Activated CD4-positive, alpha-beta T cell treated with anti-CD3 and anti-CD28 coated beads, Interleukin-2, amount 10 ng/mL, durations not matched to agents 24 days and 14 days (primary cell): ENCODE measurements at regions not wholly inside any gene's neighbourhood (a gene's known extent, or its start where the extent isn't known, plus 50 kb on each side); places are given as distances from the start of the nearest gene placed in this dataset.
"Not testable (repeated sequence)": the region's sequence is repeated elsewhere in the genome, so short reads cannot be mapped to it uniquely, and the experiment has no call there.

Experiments used
- DNase-seq: peaks from one replicate; pipeline ENCODE4 v3.0.0; 2022
- H3K27ac Mint-ChIP-seq: one replicate; pipeline ENCODE4 v1.8.0; 2022; ENCODE audit warnings: mild to moderate bottlenecking, mixed read lengths
- H3K27me3 Mint-ChIP-seq: one replicate; pipeline ENCODE4 v1.8.0; 2022; ENCODE audit warnings: mixed read lengths
- H3K36me3 Mint-ChIP-seq: one replicate; pipeline ENCODE4 v1.8.0; 2022; ENCODE audit warnings: low read depth, mild to moderate bottlenecking, mixed read lengths
- H3K4me1 Mint-ChIP-seq: one replicate; pipeline ENCODE4 v1.8.0; 2021; ENCODE audit warnings: mixed read lengths
- H3K4me3 Mint-ChIP-seq: one replicate; pipeline ENCODE4 v1.8.0; 2022; ENCODE audit warnings: mild to moderate bottlenecking, moderate library complexity, mixed read lengths
- H3K9me3 Mint-ChIP-seq: one replicate; pipeline ENCODE4 v1.8.0; 2021; ENCODE audit warnings: mixed read lengths
- intact Hi-C: fragments of 100-400 bp; cut with micrococcal nuclease; formaldehyde crosslinking; loops from one replicate; pipeline ENCODE4 v1.15.1; 2023

- no peaks in the 10 kb centered on the region for H3K9me3 Mint-ChIP-seq
- H3K36me3 Mint-ChIP-seq, result no peaks in the 10 kb centered on the region
- intact Hi-C loops, result no loop called here
- no peak for DNase-seq
- H3K27me3 Mint-ChIP-seq, result peaks cover 4% of the 10 kb centered on the region
- no peaks in the 10 kb centered on the region for H3K4me1 Mint-ChIP-seq
- H3K4me3 Mint-ChIP-seq, result no peak overlapping the region
- H3K27ac Mint-ChIP-seq, result no peak overlapping the region
Observed at GRCh38 chr4:1559896-1560650, 124.0 kb downstream of the FAM53A start.

DNA sequence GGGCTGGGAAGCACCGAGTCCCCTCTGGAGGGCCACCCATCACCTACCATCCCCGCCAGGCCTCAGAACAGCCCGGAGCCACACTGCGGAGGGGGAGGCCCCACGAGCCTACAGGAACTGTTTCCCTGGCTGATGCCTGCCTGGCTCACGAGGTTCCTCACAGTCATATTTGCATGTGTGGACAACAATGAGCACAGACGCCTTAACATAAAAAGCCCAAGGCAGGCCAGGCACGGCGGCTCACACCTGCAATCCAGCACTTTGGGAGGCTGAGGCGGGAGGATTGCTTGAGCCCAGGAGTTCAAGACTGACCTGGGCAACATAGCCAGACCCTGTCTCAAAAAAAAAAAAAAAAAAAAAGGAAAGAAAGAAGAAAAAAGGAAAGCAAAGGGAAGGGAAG is 125.9 kb downstream of the FAM53A start:
- no peaks in the 10 kb centered on the region for H3K4me1 Mint-ChIP-seq
- DNase-seq, result no peak
- H3K9me3 Mint-ChIP-seq, result no peaks in the 10 kb centered on the region
- H3K4me3 Mint-ChIP-seq, result no peak overlapping the region
- H3K27me3 Mint-ChIP-seq, result peaks cover 4% of the 10 kb centered on the region
- intact Hi-C loops, result no loop called here
- H3K36me3 Mint-ChIP-seq, result no peaks in the 10 kb centered on the region
- no peak overlapping the region for H3K27ac Mint-ChIP-seq

DNA sequence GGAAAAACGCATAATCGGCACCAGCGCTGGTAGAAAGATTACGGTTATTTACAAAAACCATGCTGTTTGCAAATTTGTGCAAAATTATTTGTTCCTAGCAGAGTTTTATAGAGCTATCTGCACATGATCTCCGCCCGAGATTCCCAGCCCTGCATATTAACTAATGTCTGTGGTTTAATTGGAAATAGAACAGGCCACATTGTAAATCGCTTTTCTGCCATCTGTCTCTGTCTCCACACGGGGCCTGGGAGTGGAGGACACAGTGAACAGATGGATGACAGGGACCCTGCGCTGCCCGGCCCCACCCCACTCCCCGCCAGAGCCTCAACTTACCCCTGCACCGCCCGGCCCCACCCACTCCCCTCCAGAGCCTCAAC is 126.9 kb downstream of the FAM53A start:
- H3K36me3 Mint-ChIP-seq, result no peaks in the 10 kb centered on the region
- H3K4me3 Mint-ChIP-seq, result no peak overlapping the region
- H3K27ac Mint-ChIP-seq, result no peak overlapping the region
- H3K9me3 Mint-ChIP-seq, result no peaks in the 10 kb centered on the region
- intact Hi-C loops, result no loop called here
- H3K27me3 Mint-ChIP-seq, result peaks cover 4% of the 10 kb centered on the region
- no peaks in the 10 kb centered on the region for H3K4me1 Mint-ChIP-seq
- DNase-seq, result no peak

GRCh38 chr4:1556541-1557220 is 127.4 kb downstream of the FAM53A start:
- Mint-ChIP-seq H3K4me3 (no peak overlapping the region), H3K27me3 (peaks cover 4% of the 10 kb centered on the region), H3K9me3 (no peaks in the 10 kb centered on the region), H3K4me1 (no peaks in the 10 kb centered on the region), H3K27ac (no peak overlapping the region), H3K36me3 (no peaks in the 10 kb centered on the region)
- intact Hi-C loops, result no loop called here
- no peak for DNase-seq

- Mint-ChIP-seq H3K27me3 (peaks cover 4% of the 10 kb centered on the region), H3K4me3 (no peak overlapping the region), H3K4me1 (no peaks in the 10 kb centered on the region), H3K9me3 (no peaks in the 10 kb centered on the region), H3K27ac (no peak overlapping the region), H3K36me3 (no peaks in the 10 kb centered on the region)
- DNase-seq, result no peak
- intact Hi-C loops, result no loop called here
Observed at GRCh38 chr4:1554876-1555265, 129.2 kb downstream of the FAM53A start.

GRCh38 chr4:1554246-1554875 is 129.8 kb downstream of the FAM53A start:
- intact Hi-C loops, result no loop called here
- no peak overlapping the region for H3K4me3 Mint-ChIP-seq
- no peaks in the 10 kb centered on the region for H3K36me3 Mint-ChIP-seq
- no peaks in the 10 kb centered on the region for H3K4me1 Mint-ChIP-seq
- H3K27me3 Mint-ChIP-seq, result peaks cover 4% of the 10 kb centered on the region
- H3K9me3 Mint-ChIP-seq, result no peaks in the 10 kb centered on the region
- no peak overlapping the region for H3K27ac Mint-ChIP-seq
- DNase-seq, result no peak

DNA sequence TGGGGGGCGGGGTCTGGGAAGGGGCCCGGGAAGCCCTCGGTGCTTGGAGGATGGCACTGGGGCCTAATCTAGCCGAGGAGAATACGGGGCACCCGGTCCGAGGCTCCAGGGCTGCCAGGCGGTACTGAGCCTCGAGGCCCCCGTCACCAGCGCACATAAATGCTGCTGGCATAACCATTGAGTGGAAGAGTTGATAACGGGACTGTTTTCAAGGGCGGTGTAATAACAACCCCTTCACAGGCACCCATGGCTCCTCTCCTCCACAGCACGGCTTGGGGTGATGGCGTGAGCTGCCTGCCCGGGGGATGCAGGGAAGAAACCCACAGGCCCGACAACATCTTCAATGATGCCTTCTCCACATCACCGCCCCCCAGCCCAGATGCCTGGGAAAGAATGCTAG is 130.7 kb downstream of the FAM53A start:
- DNase-seq, result no peak
- Mint-ChIP-seq H3K27me3 (peaks cover 6% of the 10 kb centered on the region), H3K9me3 (no peaks in the 10 kb centered on the region), H3K4me1 (peaks cover 2% of the 10 kb centered on the region), H3K4me3 (no peak overlapping the region), H3K36me3 (no peaks in the 10 kb centered on the region), H3K27ac (no peak overlapping the region)
- intact Hi-C loops, result no loop called here

DNA sequence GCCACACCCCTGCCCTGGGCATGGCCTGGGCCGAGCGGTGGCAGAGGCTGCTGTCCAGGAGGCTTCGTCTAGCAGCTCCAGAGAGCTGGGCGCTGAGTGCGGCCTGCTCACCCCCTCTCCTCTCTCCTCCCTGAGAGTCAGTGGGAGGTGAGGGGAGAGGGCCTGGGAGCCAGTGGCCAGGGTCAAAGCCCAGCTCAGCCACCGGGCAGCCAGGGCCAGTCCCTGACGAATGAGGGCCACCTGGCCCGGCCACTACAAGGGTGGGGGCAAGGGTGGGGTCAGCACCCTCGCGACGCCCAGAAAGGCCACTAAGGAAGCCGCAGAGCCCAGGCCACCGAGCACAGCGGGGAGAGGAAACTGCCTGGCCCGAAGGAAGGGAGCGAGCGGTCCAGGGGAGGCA is 131.7 kb downstream of the FAM53A start:
- intact Hi-C loops, result no loop called here
- H3K4me3 Mint-ChIP-seq, result no peak overlapping the region
- H3K27ac Mint-ChIP-seq, result no peak overlapping the region
- no peaks in the 10 kb centered on the region for H3K36me3 Mint-ChIP-seq
- no peak for DNase-seq
- H3K9me3 Mint-ChIP-seq, result no peaks in the 10 kb centered on the region
- peaks cover 6% of the 10 kb centered on the region for H3K27me3 Mint-ChIP-seq
- H3K4me1 Mint-ChIP-seq, result peaks cover 2% of the 10 kb centered on the region

DNA sequence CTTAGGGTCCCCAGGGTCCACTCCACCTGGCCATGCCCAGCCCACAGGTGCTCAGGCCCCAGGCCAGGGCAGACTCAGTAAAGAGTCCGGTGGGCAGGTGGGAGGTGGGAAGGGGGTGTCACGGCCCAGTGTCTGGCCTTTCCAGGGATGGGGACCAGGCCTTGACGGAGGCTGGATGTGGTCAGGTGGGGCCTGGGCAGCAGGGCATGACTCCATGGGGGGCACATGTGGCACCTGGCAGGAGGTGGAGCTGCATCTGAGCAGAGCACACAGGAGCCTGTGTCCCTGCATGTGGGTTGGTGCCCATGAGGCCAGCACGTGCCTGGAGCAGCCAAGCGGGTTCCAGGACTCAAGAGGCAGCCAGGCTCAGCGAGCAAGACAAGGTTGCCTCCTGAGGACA is 132.9 kb downstream of the FAM53A start:
- H3K4me1 Mint-ChIP-seq, result peaks cover 2% of the 10 kb centered on the region
- no peak overlapping the region for H3K27ac Mint-ChIP-seq
- intact Hi-C loops, result no loop called here
- H3K4me3 Mint-ChIP-seq, result no peak overlapping the region
- no peaks in the 10 kb centered on the region for H3K36me3 Mint-ChIP-seq
- H3K27me3 Mint-ChIP-seq, result peaks cover 5% of the 10 kb centered on the region
- H3K9me3 Mint-ChIP-seq, result no peaks in the 10 kb centered on the region
- no peak for DNase-seq

- peaks cover 2% of the 10 kb centered on the region for H3K4me1 Mint-ChIP-seq
Observed at GRCh38 chr4:1550122-1551070, 133.7 kb downstream of the FAM53A start.

GRCh38 chr4:1549638-1550035 is 134.5 kb downstream of the FAM53A start:
- H3K4me3 Mint-ChIP-seq, result no peak overlapping the region
- no peak overlapping the region for H3K27ac Mint-ChIP-seq
- intact Hi-C loops, result no loop called here
- no peak for DNase-seq
- peaks cover 2% of the 10 kb centered on the region for H3K4me1 Mint-ChIP-seq
- no peaks in the 10 kb centered on the region for H3K9me3 Mint-ChIP-seq
- H3K36me3 Mint-ChIP-seq, result no peaks in the 10 kb centered on the region
- H3K27me3 Mint-ChIP-seq, result peaks cover 5% of the 10 kb centered on the region

More at GRCh38 chr4:1550122-1551070, 133.7 kb downstream of the FAM53A start:
- no peak for DNase-seq
- no peak overlapping the region for H3K4me3 Mint-ChIP-seq
- intact Hi-C loops, result no loop called here
- peaks cover 5% of the 10 kb centered on the region for H3K27me3 Mint-ChIP-seq
- H3K9me3 Mint-ChIP-seq, result no peaks in the 10 kb centered on the region
- H3K36me3 Mint-ChIP-seq, result no peaks in the 10 kb centered on the region
- H3K27ac Mint-ChIP-seq, result no peak overlapping the region

GRCh38 chr4:1548827-1549637 is 135.1 kb downstream of the FAM53A start:
- H3K4me1 Mint-ChIP-seq, intact Hi-C loops, H3K36me3 Mint-ChIP-seq, H3K9me3 Mint-ChIP-seq, H3K27me3 Mint-ChIP-seq, H3K27ac Mint-ChIP-seq: not testable (repeated sequence)
- DNase-seq, result peak; percentile 89
- H3K4me3 Mint-ChIP-seq, result peak overlapping the region; percentile 30
